ENCODE measurements at regions not wholly inside any gene's neighbourhood (a gene's known extent, or its start where the extent isn't known, plus 50 kb on each side); places are given as distances from the start of the nearest gene placed in this dataset.

- no peak for TF ChIP-seq EZH2 (IDR thresholded peaks at IDR 0.05; ENCODE audit: borderline replicate concordance, low read depth, low read length, severe bottlenecking)
- TF ChIP-seq, protein P1, sequence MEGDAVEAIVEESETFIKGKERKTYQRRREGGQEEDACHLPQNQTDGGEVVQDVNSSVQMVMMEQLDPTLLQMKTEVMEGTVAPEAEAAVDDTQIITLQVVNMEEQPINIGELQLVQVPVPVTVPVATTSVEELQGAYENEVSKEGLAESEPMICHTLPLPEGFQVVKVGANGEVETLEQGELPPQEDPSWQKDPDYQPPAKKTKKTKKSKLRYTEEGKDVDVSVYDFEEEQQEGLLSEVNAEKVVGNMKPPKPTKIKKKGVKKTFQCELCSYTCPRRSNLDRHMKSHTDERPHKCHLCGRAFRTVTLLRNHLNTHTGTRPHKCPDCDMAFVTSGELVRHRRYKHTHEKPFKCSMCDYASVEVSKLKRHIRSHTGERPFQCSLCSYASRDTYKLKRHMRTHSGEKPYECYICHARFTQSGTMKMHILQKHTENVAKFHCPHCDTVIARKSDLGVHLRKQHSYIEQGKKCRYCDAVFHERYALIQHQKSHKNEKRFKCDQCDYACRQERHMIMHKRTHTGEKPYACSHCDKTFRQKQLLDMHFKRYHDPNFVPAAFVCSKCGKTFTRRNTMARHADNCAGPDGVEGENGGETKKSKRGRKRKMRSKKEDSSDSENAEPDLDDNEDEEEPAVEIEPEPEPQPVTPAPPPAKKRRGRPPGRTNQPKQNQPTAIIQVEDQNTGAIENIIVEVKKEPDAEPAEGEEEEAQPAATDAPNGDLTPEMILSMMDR (IDR thresholded peaks at IDR 0.05; ENCODE audit: borderline replicate concordance, extremely low read depth, low read length, poor library complexity, severe bottlenecking) = no peak
- no peak overlapping the region for H3K27ac ChIP-seq (ENCODE audit: low read length)
- no peak for DNase-seq
- H3K4me1 ChIP-seq (ENCODE audit: insufficient read depth, low read length) = no peaks in the 10 kb centered on the region
- H2AFZ ChIP-seq (ENCODE audit: low read depth, low read length) = no peak overlapping the region
- no peaks in the 10 kb centered on the region for H4K20me1 ChIP-seq (ENCODE audit: insufficient read depth, low read length)
- ATAC-seq (ENCODE audit: insufficient read depth, low read depth) = no peak
- no peaks in the 10 kb centered on the region for H3K27me3 ChIP-seq (ENCODE audit: insufficient read depth, low read length, poor library complexity)
- H3K9me3 ChIP-seq (ENCODE audit: insufficient read depth, low read length, severe bottlenecking) = no peaks in the 10 kb centered on the region
- H3K9ac ChIP-seq (ENCODE audit: low read depth, low read length) = no peak overlapping the region
- no peak overlapping the region for H3K4me3 ChIP-seq (ENCODE audit: low read depth in 1 of 2, low read length in 2 of 2)
- no peaks in the 10 kb centered on the region for H3K36me3 ChIP-seq (ENCODE audit: insufficient read depth, low read length)
- H3K4me2 ChIP-seq (ENCODE audit: insufficient read depth, low read length) = no peak overlapping the region
- H3K79me2 ChIP-seq (ENCODE audit: insufficient read depth, low read length) = no peaks in the 10 kb centered on the region
These were observed 82.8 kb upstream of the MRPS22 start for GRCh38 chr3:139260793-139261736.

DNA sequence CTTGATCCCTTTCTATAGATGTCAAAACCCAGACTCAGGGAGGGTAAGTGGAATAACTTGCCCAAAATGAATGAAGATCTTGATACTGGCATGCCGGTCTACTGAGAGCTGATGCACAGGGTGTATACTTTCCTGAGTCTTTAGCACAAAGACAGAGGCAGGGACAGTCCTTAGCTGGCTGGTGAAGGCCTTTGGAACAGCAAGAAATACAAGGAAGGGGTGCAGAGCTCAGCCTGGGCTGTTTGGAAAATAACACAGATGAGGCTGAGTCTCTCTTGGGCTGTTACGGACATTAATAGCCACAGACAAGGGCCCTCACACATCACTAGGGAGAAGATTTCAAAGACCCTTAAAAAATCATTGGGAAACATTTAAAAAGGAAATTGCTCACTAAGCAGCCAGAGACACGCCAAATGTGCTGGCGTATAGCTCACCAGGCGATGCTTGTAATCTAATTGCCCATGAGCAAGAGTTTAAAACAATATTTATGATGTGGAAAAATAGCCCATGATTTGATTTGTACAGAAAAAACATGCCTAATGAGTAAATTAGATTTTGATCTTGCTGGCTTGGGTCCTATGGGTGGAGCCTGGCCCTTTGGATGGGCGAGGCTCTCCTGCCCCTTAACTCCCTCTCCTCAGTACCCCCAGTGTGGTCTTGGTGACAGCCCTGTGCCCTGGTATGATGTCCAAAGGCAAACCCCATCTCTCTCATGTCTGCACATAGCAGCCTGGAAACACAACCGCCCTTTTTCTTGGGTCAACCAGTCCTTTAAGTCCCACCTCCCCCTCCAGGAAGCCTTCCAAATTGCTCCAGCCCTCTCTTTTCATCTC is 81.8 kb upstream of the MRPS22 start:
- H3K27ac ChIP-seq (ENCODE audit: low read length) = no peak overlapping the region
- H3K4me2 ChIP-seq (ENCODE audit: insufficient read depth, low read length) = no peak overlapping the region
- no peak overlapping the region for H3K4me3 ChIP-seq (ENCODE audit: low read depth in 1 of 2, low read length in 2 of 2)
- H3K4me1 ChIP-seq (ENCODE audit: insufficient read depth, low read length) = no peaks in the 10 kb centered on the region
- ATAC-seq (ENCODE audit: insufficient read depth, low read depth) (no peak), DNase-seq (no peak)
- TF ChIP-seq, protein P1 (IDR thresholded peaks at IDR 0.05; ENCODE audit: borderline replicate concordance, extremely low read depth, low read length, poor library complexity, severe bottlenecking) = no peak
- TF ChIP-seq EZH2 (IDR thresholded peaks at IDR 0.05; ENCODE audit: borderline replicate concordance, low read depth, low read length, severe bottlenecking) = no peak
- no peaks in the 10 kb centered on the region for H3K79me2 ChIP-seq (ENCODE audit: insufficient read depth, low read length)
- H3K9me3 ChIP-seq (ENCODE audit: insufficient read depth, low read length, severe bottlenecking) = no peaks in the 10 kb centered on the region
- no peaks in the 10 kb centered on the region for H4K20me1 ChIP-seq (ENCODE audit: insufficient read depth, low read length)
- no peaks in the 10 kb centered on the region for H3K36me3 ChIP-seq (ENCODE audit: insufficient read depth, low read length)
- no peak overlapping the region for H2AFZ ChIP-seq (ENCODE audit: low read depth, low read length)
- no peak overlapping the region for H3K9ac ChIP-seq (ENCODE audit: low read depth, low read length)
- no peaks in the 10 kb centered on the region for H3K27me3 ChIP-seq (ENCODE audit: insufficient read depth, low read length, poor library complexity)

GRCh38 chr3:139263798-139264197 is 80.0 kb upstream of the MRPS22 start:
- Histone ChIP-seq H3K27me3 (ENCODE audit: insufficient read depth, low read length, poor library complexity) (no peaks in the 10 kb centered on the region), H2AFZ (ENCODE audit: low read depth, low read length) (no peak overlapping the region), H3K27ac (ENCODE audit: low read length) (no peak overlapping the region), H3K4me1 (ENCODE audit: insufficient read depth, low read length) (no peaks in the 10 kb centered on the region), H3K36me3 (ENCODE audit: insufficient read depth, low read length) (no peaks in the 10 kb centered on the region), H3K4me3 (ENCODE audit: low read depth in 1 of 2, low read length in 2 of 2) (no peak overlapping the region), H3K9me3 (ENCODE audit: insufficient read depth, low read length, severe bottlenecking) (no peaks in the 10 kb centered on the region), H4K20me1 (ENCODE audit: insufficient read depth, low read length) (no peaks in the 10 kb centered on the region), H3K9ac (ENCODE audit: low read depth, low read length) (no peak overlapping the region), H3K79me2 (ENCODE audit: insufficient read depth, low read length) (no peaks in the 10 kb centered on the region), H3K4me2 (ENCODE audit: insufficient read depth, low read length) (no peak overlapping the region)
- TF ChIP-seq, protein P1 (IDR thresholded peaks at IDR 0.05; ENCODE audit: borderline replicate concordance, extremely low read depth, low read length, poor library complexity, severe bottlenecking) = no peak
- no peak for TF ChIP-seq EZH2 (IDR thresholded peaks at IDR 0.05; ENCODE audit: borderline replicate concordance, low read depth, low read length, severe bottlenecking)
- ATAC-seq (ENCODE audit: insufficient read depth, low read depth) = no peak
- DNase-seq = no peak

All from DND-41 (cell line).